GM18867 (cell line): ENCODE measurements at regions not wholly inside any gene's neighbourhood (a gene's known extent, or its start where the extent isn't known, plus 50 kb on each side); places are given as distances from the start of the nearest gene placed in this dataset.

ENCODE experiments used
- ATAC-seq: cut with Tn5 transposase; IDR thresholded peaks from one replicate; pipeline ENCODE4 v1.9.1; 2021; ENCODE audit warnings: mild to moderate bottlenecking, moderate library complexity; ENCODE audit not compliant: unreplicated experiment

- no peak for ATAC-seq
Observed at GRCh38 chr1:30338765-30339164, 384.6 kb downstream of the MATN1 start.

GRCh38 chr1:30337324-30337620 lies 386.1 kb downstream of the MATN1 start:
- ATAC-seq, result no peak

- ATAC-seq, result no peak
Observed at GRCh38 chr1:30336550-30337323, 386.6 kb downstream of the MATN1 start.

- ATAC-seq, result no peak
Observed at GRCh38 chr1:30335997-30336390, 387.4 kb downstream of the MATN1 start.

- no peak for ATAC-seq
Observed at GRCh38 chr1:30335389-30335996, 387.9 kb downstream of the MATN1 start.

GRCh38 chr1:30334767-30335166 lies 388.6 kb downstream of the MATN1 start:
- ATAC-seq, result no peak

GRCh38 chr1:30332116-30333094 lies 391.0 kb downstream of the MATN1 start:
- ATAC-seq, result no peak

GRCh38 chr1:30331415-30332065 lies 391.8 kb downstream of the MATN1 start:
- no peak for ATAC-seq

- no peak for ATAC-seq
Observed at GRCh38 chr1:30330644-30331043, 392.7 kb downstream of the MATN1 start.

GRCh38 chr1:30329802-30330557 lies 393.4 kb downstream of the MATN1 start:
- no peak for ATAC-seq

GRCh38 chr1:30329263-30329753 lies 394.1 kb downstream of the MATN1 start:
- ATAC-seq, result no peak

- ATAC-seq, result no peak
Observed at GRCh38 chr1:30328401-30329262, 394.8 kb downstream of the MATN1 start.

GRCh38 chr1:30328100-30328370 lies 395.4 kb downstream of the MATN1 start:
- no peak for ATAC-seq

GRCh38 chr1:30327370-30328099 lies 395.9 kb downstream of the MATN1 start:
- ATAC-seq, result no peak

- ATAC-seq, result no peak
Observed at GRCh38 chr1:30325999-30326398, 397.4 kb downstream of the MATN1 start.

- no peak for ATAC-seq
Observed at GRCh38 chr1:30325085-30325935, 398.1 kb downstream of the MATN1 start.

GRCh38 chr1:30324251-30325084 lies 398.9 kb downstream of the MATN1 start:
- ATAC-seq, result no peak
